ENCODE measurements at regions not wholly inside any gene's neighbourhood (a gene's known extent, or its start where the extent isn't known, plus 50 kb on each side); places are given as distances from the start of the nearest gene placed in this dataset.

DNA sequence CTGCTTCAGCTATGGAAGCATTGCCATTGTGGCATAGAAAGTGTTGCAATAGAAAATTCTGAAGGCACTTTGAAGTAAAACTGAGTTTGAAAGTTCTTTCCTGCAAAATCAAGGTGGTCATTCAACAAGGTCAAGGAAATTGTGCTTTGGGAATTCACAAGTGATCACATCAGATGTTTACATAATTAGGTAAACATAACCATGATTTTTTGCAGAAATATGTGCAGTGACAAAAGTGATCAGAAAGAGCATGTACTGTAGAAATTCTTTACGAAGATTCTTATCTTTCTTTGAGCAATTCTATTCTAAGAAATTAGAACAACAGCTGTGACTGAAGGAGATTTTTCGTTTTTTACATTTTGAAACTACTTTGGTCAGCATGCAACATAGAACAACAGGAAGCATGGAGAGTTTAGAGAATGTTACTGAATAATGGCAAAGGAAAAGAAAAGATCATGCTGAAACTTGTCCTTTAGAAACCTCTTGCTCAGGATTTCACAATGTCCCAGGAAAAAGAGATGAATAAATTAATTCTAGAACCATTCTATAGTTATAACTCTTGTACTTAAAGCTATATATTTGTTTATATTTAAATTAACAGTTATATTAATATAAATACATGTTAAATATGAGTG, 643.4 kb upstream of the ARPP21 start:
- Mint-ChIP-seq H3K4me3 (no peak overlapping the region), H3K4me1 (ENCODE audit: low read depth) (no peaks in the 10 kb centered on the region), H3K27me3 (ENCODE audit: low read depth) (no peaks in the 10 kb centered on the region), H3K36me3 (ENCODE audit: insufficient read depth) (no peaks in the 10 kb centered on the region), H3K9me3 (peaks cover 2% of the 10 kb centered on the region)
- DNase-seq (no peak), ATAC-seq (no peak)

DNA sequence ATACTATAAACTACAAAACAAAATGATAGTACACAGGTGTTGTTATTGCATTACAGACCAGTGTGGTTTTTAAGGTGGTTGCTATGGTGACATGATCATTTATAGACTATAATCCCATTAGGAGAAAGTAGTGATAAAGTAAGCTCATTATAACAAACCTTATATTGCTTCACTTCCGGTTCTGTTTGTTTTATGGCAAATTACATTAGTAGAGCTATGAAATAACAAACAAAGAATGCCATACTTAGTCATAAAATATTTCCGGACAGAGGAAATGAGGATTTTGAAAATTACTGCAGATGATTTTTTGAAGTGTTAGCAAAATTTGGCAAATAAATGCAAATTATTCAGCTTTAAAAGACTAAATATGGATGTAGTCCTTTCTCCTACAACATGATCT, 640.4 kb upstream of the ARPP21 start:
- no peak overlapping the region for H3K4me3 Mint-ChIP-seq
- ATAC-seq (no peak), DNase-seq (no peak)
- H3K4me1 Mint-ChIP-seq (ENCODE audit: low read depth) = no peaks in the 10 kb centered on the region
- no peaks in the 10 kb centered on the region for H3K36me3 Mint-ChIP-seq (ENCODE audit: insufficient read depth)
- no peaks in the 10 kb centered on the region for H3K27me3 Mint-ChIP-seq (ENCODE audit: low read depth)
- peaks cover 3% of the 10 kb centered on the region for H3K9me3 Mint-ChIP-seq

DNA sequence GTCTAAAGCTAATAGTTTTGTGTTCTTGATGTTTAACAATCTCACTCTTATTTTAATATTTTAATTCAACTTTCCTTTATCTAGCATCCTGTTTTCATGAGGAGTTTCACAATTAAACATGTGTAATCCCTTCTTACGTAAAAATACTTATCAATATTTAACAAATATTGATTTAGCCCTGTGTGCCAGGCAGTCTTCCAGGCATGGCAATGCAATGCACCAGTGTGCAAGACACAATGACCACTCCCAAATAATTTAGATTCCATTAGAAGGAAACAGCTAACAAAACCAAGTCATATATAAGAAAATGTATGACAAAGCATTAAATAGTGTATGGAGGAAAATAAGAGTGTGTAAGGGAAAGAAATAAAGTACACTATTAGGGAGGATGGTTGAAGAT, 627.1 kb upstream of the ARPP21 start:
- ATAC-seq = no peak
- Mint-ChIP-seq H3K4me1 (ENCODE audit: low read depth) (no peaks in the 10 kb centered on the region), H3K4me3 (no peak overlapping the region), H3K36me3 (ENCODE audit: insufficient read depth) (no peaks in the 10 kb centered on the region), H3K27me3 (ENCODE audit: low read depth) (no peaks in the 10 kb centered on the region), H3K9me3 (peaks cover 5% of the 10 kb centered on the region)
- DNase-seq = no peak

DNA sequence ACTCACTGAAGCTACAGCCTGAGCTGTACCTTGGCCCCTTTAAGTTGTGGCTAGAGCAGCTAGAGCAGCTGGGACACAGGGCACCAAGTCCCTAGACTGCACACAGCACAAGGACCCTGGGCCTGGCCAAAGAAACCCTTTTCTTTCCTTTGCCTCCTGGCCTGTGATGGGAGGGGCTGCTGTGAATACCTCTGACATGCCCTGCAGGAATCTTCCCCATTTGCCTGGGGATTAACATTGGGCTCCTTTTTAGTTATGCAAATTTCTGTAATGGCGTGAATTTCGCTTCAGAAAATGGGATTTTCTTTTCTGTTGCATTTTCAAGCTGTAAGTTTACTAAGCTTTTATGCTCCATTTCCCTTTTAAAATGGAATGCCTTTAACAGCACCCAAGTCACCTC, 611.2 kb upstream of the ARPP21 start:
- H3K36me3 Mint-ChIP-seq (ENCODE audit: insufficient read depth) = no peaks in the 10 kb centered on the region
- H3K9me3 Mint-ChIP-seq = peaks cover 34% of the 10 kb centered on the region
- ATAC-seq = no peak
- no peak overlapping the region for H3K4me3 Mint-ChIP-seq
- no peaks in the 10 kb centered on the region for H3K4me1 Mint-ChIP-seq (ENCODE audit: low read depth)
- H3K27me3 Mint-ChIP-seq (ENCODE audit: low read depth) = no peaks in the 10 kb centered on the region
- no peak for DNase-seq

DNA sequence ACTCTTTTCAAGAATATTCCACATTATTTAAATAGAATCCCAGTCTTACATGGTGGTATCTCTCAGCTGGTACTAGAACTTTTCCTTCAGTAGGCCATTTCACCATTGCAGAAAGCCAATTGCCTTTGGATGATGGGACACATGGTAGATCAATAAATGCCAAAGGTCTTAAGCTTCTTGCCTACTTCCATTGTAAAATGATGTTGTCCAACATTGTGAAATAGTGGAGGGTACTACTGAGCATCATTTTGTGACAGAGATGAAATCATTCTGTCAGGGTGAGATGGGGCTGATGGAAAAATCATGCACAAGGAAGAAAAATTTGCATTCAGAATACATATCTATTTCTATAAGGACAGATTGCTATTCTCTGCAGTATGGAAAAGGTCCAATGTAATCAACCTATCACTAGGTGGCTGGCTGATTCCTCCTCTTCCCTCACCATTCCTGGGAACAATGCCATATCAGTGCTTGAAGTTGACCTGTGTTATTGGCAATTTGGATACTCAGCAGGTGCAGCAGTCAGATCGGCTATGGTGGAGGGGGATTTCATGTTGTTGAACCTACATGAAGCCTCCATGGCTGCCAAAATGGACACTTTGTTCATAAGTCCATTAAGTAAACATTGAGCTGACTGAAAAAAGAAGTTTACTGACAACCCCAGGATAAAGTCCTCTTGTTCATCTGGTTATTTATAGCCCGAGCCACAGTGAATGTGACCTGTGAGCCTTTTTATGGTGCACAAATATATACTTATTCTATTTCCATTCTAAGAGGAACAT, 596.9 kb upstream of the ARPP21 start:
- no peak overlapping the region for H3K4me3 Mint-ChIP-seq
- ATAC-seq = no peak
- no peaks in the 10 kb centered on the region for H3K4me1 Mint-ChIP-seq (ENCODE audit: low read depth)
- H3K27me3 Mint-ChIP-seq (ENCODE audit: low read depth) = no peaks in the 10 kb centered on the region
- no peak for DNase-seq
- H3K9me3 Mint-ChIP-seq = no peaks in the 10 kb centered on the region
- H3K36me3 Mint-ChIP-seq (ENCODE audit: insufficient read depth) = no peaks in the 10 kb centered on the region

DNA sequence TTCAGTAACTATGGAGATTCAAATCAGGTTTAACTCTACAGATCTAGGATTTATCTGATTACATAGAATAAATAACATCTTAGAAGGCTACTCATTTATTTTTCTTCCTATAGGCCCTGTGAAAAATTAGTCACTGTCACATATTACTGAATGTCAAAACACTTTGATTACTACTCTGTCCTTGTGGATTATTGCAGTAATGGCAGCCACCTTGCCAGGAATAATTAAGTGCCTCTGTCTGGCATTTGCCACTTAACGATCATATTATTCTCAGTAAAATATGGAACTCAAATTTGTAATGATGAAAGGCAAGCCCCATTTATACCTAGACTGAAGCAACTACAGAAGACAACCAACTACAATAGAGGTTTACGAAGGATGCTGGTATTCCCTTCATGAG, 596.3 kb upstream of the ARPP21 start:
- no peak for DNase-seq
- H3K4me3 Mint-ChIP-seq = no peak overlapping the region
- H3K36me3 Mint-ChIP-seq (ENCODE audit: insufficient read depth) = no peaks in the 10 kb centered on the region
- no peaks in the 10 kb centered on the region for H3K27me3 Mint-ChIP-seq (ENCODE audit: low read depth)
- no peak for ATAC-seq
- H3K4me1 Mint-ChIP-seq (ENCODE audit: low read depth) = no peaks in the 10 kb centered on the region
- H3K9me3 Mint-ChIP-seq = no peaks in the 10 kb centered on the region

DNA sequence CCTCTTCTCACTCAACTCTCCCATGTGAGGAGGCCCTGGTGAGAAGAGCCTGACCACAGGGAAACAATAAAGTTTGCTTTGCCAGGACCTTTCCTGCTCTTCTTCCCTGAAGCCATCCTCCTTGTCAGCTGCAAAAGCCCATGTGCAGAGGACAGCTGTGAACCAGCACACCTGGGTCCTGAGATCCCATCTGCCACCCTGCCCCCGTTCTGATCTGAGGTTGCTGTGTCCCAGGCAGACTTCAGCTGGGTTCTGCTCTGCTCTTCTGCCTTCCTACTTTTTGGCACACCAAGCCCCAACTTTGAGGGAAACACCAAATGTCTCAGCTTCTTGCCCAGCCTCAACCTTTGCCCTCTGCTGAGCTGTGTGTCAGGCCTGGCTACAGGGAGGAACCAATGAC, 595.1 kb upstream of the ARPP21 start:
- Mint-ChIP-seq H3K9me3 (no peaks in the 10 kb centered on the region), H3K36me3 (ENCODE audit: insufficient read depth) (no peaks in the 10 kb centered on the region), H3K4me1 (ENCODE audit: low read depth) (no peaks in the 10 kb centered on the region), H3K27me3 (ENCODE audit: low read depth) (no peaks in the 10 kb centered on the region), H3K4me3 (no peak overlapping the region)
- no peak for ATAC-seq
- DNase-seq = no peak

DNA sequence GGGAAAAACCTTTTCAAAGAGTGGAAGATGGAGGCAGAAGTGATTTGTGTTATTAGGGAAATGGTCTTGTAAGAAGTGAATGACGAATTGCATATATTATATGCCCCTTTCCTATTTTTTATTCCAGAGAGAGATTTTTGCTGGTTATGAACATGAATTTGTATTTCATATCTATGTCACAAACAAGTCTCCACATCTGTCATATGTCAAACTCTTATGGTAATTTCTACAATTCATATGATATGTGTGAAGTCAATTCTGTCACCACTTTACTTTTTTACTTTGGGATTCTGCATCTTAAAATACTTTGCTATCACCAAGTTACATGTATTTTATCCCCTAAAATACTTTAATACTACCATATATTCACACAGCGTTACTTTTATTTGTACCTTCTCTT, 594.2 kb upstream of the ARPP21 start:
- no peak for ATAC-seq
- Mint-ChIP-seq H3K27me3 (ENCODE audit: low read depth) (no peaks in the 10 kb centered on the region), H3K36me3 (ENCODE audit: insufficient read depth) (no peaks in the 10 kb centered on the region), H3K4me3 (no peak overlapping the region), H3K9me3 (no peaks in the 10 kb centered on the region), H3K4me1 (ENCODE audit: low read depth) (no peaks in the 10 kb centered on the region)
- DNase-seq = no peak

DNA sequence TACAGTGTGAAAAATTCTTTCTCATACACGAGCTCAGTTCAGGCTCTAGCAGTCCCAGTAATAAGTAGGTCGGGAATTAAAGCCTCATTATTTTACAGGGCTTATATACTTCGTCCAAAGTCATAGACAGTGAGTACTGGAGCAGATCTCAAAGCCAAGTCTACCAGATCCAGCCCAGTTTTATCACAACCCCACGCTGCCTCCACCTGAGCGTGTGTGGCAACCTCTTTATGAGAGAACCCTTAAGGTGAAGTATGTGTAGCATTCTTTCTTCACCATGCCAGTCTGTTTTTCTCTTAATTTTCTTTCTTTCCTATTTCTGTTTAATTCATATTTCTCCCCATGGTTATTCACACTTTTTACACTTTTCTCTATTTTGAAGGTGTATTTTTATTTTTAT, 574.6 kb upstream of the ARPP21 start:
- Mint-ChIP-seq H3K4me1 (ENCODE audit: low read depth) (no peaks in the 10 kb centered on the region), H3K4me3 (no peak overlapping the region), H3K27me3 (ENCODE audit: low read depth) (no peaks in the 10 kb centered on the region), H3K9me3 (no peaks in the 10 kb centered on the region), H3K36me3 (ENCODE audit: insufficient read depth) (no peaks in the 10 kb centered on the region)
- DNase-seq = no peak
- ATAC-seq = no peak

DNA sequence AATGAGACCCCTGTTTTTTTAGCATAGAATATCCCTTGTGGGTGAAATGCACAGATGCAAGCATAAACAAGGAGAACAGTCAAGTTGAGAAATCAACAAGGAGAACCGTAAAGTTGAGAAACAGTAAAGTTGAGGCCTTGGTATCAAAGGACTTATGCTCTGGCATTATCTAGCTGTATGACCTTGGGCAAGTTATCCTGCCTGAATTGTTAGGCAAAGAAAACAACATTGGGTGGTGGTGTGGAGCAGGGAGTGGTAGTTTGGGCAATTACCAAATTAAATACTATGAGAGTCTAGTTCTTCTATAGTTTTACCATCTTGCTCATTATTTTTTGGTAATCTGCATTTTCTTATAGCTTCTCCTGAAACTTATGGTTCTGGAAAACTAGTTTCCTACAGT, 573.4 kb upstream of the ARPP21 start:
- no peaks in the 10 kb centered on the region for H3K36me3 Mint-ChIP-seq (ENCODE audit: insufficient read depth)
- no peak for DNase-seq
- no peak for ATAC-seq

DNA sequence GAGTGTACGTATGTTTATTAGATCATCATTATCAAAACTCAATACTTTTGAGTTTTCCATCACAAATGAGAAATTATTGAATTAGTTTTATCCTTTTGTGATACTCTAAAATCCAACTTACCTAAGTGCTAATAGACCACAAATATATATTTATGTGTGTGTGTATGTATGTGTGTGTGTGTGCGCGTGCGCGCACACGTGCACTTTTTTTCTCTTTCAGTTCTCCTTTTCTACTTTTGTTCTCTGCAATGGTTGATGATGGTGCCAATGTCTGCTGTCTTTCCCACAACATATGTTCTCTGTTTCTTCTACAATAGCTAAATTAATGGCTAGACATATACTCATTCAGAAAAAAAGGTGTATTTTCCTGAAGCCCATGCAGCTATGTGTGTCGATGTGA, 571.6 kb upstream of the ARPP21 start:
- Mint-ChIP-seq H3K27me3 (ENCODE audit: low read depth) (no peaks in the 10 kb centered on the region), H3K9me3 (no peaks in the 10 kb centered on the region), H3K4me3 (no peak overlapping the region), H3K4me1 (ENCODE audit: low read depth) (no peaks in the 10 kb centered on the region), H3K36me3 (ENCODE audit: insufficient read depth) (no peaks in the 10 kb centered on the region)
- DNase-seq (no peak), ATAC-seq (no peak)

More for the DNA sequence above, 573.4 kb upstream of the ARPP21 start:
- Mint-ChIP-seq H3K4me3 (no peak overlapping the region), H3K4me1 (ENCODE audit: low read depth) (no peaks in the 10 kb centered on the region), H3K27me3 (ENCODE audit: low read depth) (no peaks in the 10 kb centered on the region), H3K9me3 (no peaks in the 10 kb centered on the region)

DNA sequence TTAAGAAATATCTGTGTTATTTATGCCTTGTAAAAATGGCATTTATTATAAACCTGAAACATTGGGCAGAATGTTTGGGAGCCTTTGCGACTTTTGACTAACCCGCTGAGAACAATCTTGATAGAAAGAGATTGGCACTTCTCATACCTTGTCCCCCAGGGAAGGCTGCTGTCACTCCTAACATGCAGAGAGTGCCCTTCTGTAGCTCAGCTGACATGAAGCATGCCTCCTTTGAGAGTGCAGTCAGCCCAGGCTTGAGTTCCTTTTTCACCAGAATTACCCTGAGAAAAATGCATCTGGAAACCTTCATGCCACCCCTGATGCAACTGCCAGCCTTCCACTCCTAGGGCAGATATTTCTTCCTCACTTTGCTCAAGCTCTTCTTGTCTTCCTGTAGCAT, 569.2 kb upstream of the ARPP21 start:
- H3K4me3 Mint-ChIP-seq = no peak overlapping the region
- H3K9me3 Mint-ChIP-seq = peaks cover 4% of the 10 kb centered on the region
- no peak for ATAC-seq
- no peaks in the 10 kb centered on the region for H3K27me3 Mint-ChIP-seq (ENCODE audit: low read depth)
- no peak for DNase-seq
- no peaks in the 10 kb centered on the region for H3K4me1 Mint-ChIP-seq (ENCODE audit: low read depth)
- H3K36me3 Mint-ChIP-seq (ENCODE audit: insufficient read depth) = no peaks in the 10 kb centered on the region

DNA sequence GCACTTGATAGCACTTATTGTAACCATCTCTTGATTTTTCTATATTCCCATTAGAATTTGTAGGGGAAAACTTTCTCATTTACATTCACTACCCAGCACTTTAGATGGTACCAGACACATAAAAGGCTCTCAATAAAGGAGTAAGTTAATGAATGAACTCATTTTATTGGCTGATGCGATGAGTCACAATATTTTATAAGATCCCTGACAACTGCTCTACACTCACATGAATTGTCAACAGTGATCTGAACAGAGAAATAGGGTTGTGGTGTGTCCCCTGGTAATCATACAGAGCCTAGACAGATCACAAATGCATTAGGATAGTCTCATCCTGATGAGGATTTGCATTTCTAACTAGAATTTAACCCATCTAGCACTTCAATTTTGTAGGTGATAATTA, 567.6 kb upstream of the ARPP21 start:
- Mint-ChIP-seq H3K4me3 (no peak overlapping the region), H3K9me3 (peaks cover 4% of the 10 kb centered on the region), H3K4me1 (ENCODE audit: low read depth) (no peaks in the 10 kb centered on the region), H3K36me3 (ENCODE audit: insufficient read depth) (no peaks in the 10 kb centered on the region), H3K27me3 (ENCODE audit: low read depth) (no peaks in the 10 kb centered on the region)
- no peak for ATAC-seq
- no peak for DNase-seq

DNA sequence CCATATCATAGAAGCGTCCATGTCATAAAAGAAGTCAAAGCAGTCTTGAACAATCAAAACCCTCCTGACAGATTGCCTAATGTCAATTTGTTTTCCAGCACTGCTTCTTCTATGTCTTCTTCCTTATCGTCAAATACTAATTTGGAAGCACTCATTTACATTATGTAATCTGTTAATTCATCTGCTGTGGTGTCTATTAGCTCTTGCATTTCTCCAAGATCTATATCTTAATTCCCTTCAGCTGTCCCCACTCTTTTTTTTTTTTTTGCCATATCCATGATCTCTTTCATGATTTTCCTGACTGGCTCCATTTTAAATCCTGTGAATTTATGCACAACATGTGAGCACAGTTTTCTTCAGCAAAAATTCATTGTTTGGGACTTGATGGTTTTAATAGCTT, 560.5 kb upstream of the ARPP21 start:
- H3K4me1 Mint-ChIP-seq (ENCODE audit: low read depth) = no peaks in the 10 kb centered on the region
- no peaks in the 10 kb centered on the region for H3K27me3 Mint-ChIP-seq (ENCODE audit: low read depth)
- H3K4me3 Mint-ChIP-seq = no peak overlapping the region
- ATAC-seq (no peak), DNase-seq (no peak)
- no peaks in the 10 kb centered on the region for H3K36me3 Mint-ChIP-seq (ENCODE audit: insufficient read depth)
- peaks cover 7% of the 10 kb centered on the region for H3K9me3 Mint-ChIP-seq

DNA sequence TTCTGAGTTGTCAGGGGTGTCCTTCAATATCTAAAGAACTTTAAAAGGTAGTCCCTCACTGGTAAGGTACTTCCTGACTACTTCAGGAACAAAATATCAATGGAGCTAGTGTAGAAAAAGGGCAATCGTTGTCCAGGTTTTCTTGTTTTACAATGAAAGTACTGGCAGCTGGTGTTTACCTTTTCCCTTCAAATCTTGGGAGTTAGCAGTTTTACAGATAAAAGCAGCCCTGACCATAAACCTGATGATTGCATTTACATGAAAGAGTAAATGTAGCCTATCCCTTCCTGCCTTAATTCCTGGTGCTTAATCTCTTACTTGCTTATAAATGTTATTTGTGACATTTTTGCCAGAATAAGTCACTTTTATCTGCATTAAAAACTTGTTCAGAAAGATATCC, 559.9 kb upstream of the ARPP21 start:
- H3K36me3 Mint-ChIP-seq (ENCODE audit: insufficient read depth) = no peaks in the 10 kb centered on the region
- no peak for ATAC-seq
- H3K27me3 Mint-ChIP-seq (ENCODE audit: low read depth) = no peaks in the 10 kb centered on the region
- no peak for DNase-seq
- no peak overlapping the region for H3K4me3 Mint-ChIP-seq
- no peaks in the 10 kb centered on the region for H3K4me1 Mint-ChIP-seq (ENCODE audit: low read depth)
- peaks cover 11% of the 10 kb centered on the region for H3K9me3 Mint-ChIP-seq
